ENCODE measurements at regions not wholly inside any gene's neighbourhood (a gene's known extent, or its start where the extent isn't known, plus 50 kb on each side); places are given as distances from the start of the nearest gene placed in this dataset.
"Not testable (repeated sequence)": the region's sequence is repeated elsewhere in the genome, so short reads cannot be mapped to it uniquely, and the experiment has no call there.

DNA sequence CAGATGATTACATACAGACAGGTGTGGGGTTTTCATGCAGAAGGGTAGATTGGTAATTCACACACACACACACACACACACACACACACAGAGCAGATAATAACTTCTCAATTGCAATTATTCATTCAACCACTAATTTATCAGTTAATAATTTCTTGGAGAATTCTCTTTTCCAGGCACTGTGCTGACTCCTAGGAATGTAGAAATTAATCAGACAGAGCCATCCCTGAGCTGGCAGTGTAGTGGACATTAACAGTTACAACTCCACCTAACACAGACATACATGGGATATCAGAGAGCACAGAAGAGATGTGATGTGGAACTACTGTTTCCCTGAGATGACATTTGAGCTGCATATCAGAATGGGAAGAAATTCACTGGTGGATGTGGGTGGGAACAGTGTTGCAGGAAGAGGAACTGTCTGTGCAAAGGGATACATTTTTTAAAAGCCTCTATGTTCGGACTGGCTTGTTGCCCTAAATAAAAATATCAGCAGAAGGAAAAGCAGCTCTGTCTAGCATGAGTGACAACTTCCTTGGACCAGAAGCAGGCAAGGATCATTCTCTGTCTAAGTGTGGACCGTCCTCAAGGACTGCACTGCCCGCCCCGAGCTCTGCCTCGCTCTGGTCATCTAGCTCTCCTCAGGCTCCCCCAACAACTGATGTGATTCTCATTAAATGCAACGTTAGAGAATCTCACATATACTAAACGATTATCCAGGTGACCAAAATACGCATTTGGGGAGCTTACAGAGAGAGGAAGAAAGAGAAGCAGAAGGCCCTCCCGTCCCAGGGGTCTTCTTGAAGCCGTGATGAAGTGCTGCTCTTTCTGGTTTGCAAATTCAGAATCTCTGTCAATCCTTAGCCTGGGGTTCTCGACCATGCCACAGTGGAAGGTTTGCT is 173.4 kb upstream of the TRIB2 start:
- DNase-seq (ENCODE audit: low read depth), result no peak

DNA sequence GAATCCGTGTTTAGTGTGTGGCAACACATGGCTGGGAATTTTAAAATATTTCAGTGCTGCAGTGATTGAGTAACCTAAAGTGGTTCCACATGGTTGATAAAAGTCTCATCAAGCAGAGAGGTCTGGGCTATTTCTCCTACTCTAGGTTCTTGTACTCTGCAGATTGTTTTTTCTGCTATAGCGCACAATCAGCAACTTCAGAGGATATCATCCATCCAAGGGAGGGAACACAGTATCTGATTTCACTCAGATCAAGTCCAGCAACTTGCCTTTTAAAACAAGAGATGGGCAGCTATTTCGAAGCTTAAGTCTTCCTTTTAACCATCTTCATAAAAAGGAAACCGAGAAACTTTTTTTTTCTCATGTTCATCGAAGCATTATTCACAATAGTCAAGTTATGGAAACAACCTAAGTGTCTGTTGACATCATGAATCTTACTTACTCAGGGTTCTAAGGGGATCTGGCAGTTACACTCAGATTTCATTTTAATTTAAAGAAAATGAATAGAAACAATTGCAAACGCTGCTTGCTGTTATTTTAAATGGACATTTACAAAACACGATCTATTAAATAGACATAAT is 172.7 kb upstream of the TRIB2 start:
- no peak for DNase-seq (ENCODE audit: low read depth)

DNA sequence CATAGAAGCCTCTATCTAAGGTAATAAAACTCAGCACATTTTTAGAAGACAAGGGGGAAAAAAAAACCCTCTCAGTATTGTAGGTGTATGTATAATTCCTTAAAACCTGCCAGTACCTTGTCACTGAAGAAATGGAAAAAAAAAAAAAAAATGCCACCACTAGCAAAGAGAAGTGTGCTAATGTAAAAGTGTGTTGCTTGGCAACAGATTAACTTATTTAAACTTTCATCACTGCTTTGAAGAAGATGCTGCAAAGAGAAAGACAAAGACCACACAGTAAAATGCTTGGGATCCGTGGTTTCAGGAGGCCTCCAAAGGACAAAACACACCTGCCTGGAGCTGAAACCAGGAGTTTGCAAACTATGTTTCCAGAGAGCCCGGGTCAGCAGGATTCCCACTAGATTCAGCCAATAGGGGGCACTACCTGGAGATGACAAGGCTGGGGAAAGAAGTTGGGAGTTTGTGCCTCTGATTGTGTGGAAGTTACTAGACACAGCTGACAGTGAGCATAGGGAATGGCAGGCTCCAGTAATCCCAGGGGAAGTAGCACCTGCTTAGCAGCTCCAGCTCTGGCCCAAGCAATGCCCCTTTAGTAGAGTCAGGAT is 169.1 kb upstream of the TRIB2 start:
- no peak for DNase-seq (ENCODE audit: low read depth)

DNA sequence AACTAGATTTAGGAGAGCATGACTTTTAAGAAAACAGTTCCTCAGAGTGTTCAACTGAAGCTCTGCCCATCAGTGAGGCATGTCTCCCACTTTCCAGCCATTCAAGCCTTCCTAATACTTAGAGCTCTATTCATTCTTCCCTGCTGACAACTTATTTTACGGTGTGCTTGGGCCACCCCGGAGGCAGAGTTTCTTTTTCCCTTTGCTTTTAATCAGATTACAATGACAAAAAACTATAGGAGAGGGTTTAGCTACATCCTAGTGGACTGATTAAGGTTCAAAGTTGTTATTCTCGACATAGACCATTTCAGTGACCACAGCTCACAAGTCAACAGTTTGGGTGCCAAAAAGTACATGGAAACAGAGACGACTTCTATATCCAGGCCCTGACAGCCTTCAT is 167.8 kb upstream of the TRIB2 start:
- DNase-seq (ENCODE audit: low read depth), result no peak

DNA sequence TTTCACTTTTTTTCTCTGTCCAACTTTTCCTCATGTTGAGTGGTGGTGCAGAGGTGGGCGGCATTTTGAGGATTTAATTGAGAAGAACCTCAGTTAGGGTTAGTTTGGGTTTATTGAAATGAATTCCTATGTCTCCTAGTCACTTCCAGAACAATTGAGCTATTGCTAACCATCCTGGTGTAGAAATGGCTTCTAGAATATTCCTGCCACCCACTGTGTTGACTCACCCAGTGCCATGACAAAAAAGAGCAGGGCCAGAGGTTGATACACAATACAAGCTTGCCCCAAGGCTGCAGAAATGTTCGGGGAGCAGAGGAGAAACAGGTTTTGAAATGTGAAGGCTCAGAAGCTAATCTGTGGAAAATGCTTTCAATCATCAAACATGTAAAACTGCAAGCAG is 167.1 kb upstream of the TRIB2 start:
- no peak for DNase-seq (ENCODE audit: low read depth)

DNA sequence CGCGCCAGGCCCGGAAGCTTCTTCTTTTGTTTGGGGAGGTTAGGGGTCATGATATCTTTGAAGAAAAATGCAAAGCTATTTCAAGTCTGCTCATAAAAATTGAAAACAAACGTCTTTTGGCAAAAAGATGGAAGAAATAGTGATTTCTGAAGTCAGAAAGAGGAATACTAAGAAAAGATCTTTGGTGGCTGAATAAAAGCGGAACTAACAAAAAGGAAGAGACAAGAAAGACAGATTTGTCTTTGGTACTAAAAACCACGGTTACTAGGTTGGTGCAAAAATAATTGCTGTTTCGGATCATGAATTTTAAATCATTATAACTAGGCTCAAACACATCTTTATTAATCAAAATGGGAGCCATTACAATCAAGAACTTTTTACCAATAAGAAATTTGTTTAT is 164.6 kb upstream of the TRIB2 start:
- no peak for DNase-seq (ENCODE audit: low read depth)

DNA sequence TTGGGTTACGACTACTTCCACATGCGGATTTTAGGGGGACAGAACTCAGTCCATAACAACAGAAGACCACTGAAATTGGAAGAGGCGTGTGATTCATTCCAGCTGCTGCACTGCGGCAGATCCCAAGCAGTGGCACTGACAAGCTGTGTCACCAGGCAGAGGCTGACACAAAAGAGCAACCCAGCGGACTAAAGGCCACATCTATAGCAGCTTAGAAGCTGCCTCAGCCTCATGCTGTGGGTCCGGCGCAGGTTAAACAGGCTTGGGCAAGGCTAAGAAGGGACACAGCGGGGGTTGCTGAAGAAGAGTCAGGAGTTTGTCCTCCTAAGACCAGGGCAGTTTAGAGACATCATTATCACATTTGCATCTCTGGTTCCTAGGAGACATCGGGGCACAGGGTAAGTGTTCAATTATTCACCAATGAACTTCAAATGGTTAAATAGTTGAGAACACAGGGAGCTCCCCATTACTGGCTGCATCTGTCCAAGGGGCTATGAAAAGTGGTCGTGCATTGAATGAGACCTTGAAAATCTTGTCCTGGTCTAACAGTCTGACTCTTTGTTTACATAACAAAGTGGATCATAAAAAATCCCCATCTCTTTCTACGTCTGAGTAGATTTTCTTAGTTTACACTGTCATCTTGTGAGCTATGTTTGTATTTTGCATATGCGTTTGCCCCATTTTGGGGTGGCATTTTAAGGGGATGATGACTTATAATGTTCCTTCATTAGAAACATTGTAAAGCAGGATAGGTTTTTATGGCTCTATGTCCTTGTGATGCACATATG is 162.3 kb upstream of the TRIB2 start:
- DNase-seq (ENCODE audit: low read depth), result no peak

DNA sequence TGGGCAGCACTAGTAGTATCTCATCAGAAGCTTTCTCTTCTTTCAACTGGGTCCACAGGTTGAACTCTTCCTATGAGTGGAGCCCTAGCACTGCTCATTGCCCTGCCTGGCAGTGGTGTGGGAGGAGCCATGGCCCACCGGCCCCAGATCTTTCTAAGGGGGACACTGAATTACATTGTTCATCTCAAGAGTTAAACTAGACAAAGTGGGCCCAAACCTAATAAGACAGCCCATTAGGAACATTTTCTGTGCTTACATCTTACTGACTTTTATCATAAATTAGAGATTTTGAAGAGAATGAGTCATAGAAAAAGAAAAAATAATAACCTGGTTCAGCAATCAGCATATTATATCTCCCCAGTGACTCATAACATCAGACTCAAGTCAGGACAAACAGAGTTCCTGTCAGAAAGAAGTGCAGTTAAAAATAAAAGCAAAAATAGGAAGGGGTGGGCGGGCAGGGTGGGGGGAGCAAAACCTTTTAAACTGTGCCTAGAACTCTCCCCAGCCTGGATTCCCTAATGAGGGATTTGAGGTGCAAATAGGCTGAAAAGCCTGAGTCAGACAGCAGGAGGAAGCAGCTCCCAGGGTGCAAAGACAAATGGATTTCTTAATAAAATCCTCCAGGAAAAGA is 161.6 kb upstream of the TRIB2 start:
- DNase-seq (ENCODE audit: low read depth), result no peak

DNA sequence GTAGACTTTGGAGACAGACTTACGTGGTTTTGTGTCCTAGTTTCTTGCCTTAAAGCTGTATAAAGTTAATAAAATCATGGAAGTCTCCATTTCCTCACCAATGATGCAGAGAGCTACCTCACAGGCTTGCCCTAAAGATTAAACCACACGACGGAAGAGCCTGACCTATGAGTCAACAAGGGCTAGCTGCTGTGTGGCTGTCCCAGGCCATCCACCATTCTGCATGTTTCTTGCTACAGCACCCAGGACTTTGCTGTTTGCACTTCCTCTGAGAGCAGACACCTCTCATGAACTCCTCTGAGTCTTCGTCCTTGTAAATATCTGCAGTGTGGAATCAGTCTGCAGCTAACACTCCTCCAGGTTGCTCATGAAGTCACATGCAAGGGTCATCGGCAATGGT is 160.0 kb upstream of the TRIB2 start:
- no peak for DNase-seq (ENCODE audit: low read depth)

DNA sequence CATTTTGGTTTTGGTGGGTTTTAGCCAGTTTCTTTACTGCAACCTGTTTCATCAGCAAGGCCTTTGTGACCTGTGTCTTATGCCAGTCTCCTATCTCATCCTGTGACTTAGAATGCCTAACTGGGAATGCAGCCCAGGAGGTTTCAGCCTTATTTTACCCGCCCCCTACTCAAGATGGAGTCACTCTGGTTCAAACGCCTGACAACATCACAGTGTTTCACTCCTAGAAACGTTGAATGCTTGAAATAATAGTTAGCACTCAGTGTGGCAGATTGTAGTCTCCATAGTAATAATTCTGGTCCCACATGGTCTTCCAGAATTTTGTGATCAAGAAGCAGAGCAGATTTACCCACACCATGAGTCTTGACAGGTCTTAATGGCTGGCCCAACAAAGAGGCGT is 159.0 kb upstream of the TRIB2 start:
- no peak for DNase-seq (ENCODE audit: low read depth)

DNA sequence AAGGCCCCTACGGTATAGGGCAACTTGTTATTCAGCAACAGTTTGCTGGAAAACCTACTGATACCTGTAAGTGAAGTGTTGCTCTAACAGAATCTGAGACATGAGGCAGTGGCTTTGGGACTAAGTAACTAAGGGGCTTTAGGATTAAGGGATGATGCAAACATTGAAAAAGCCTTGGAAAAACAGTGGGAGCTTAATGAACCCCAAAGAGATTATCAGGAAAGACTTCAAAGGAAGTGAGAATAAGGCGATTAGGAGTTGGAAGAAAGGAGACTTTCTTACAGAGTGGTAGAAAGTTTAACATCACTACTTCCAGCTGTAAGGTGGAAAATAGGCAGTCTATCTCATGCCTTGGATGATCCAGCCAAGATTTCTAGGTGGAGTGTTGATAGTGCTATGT is 158.2 kb upstream of the TRIB2 start:
- DNase-seq (ENCODE audit: low read depth), result no peak

DNA sequence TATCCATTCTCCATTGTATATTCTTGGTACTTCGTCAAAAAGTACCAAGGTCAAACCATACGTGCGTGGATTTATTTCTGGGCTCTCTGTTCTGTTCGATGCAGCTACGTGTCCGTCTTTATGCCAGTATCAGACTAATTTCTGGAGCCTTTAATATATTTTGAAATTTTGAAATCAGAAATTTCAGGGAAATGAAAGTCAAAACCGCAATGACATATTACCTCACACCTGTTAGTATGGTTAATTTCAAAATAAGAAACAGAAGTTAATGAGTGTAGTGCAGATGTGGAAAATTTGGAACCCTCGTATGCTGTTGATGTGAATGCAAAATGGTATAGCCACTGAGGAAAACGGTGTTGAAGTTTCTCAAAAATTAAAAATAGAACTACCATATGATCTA is 156.1 kb upstream of the TRIB2 start:
- no peak for DNase-seq (ENCODE audit: low read depth)

DNA sequence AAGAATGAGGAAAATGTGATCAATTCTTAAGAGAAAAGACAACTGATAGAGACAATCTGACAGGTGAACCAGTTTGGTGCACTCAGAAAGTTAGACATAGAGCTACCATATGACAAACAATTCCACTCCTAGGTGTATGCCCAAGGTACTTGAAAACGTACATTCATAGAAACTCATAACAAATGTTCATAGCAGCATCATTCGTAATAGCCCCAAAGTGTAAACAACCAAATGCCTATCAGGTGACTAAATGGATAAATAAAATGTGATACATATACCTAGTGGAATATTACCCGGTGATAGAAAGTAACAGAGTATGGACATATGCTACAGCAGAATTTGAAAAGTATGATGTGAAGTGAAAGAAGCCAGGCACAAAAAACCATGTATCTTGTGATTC is 149.3 kb upstream of the TRIB2 start:
- DNase-seq (ENCODE audit: low read depth), result no peak

DNA sequence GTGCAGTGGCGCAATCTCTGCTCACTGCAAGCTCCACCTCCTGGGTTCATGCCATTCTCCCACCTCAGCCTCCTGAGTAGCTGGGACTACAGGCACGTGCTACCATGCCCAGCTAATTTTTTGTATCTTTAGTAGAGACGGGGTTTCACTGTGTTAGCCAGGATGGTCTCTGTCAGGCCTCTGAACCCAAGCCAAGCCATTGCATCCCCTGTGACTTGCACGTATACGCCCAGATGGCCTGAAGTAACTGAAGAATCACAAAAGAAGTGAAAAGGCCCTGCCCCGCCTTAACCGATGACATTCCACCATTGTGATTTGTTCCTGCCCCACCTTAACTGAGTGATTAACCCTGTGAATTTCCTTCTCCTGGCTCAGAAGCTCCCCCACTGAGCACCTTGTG is 147.2 kb upstream of the TRIB2 start:
- not testable (repeated sequence) for DNase-seq (ENCODE audit: low read depth)

DNA sequence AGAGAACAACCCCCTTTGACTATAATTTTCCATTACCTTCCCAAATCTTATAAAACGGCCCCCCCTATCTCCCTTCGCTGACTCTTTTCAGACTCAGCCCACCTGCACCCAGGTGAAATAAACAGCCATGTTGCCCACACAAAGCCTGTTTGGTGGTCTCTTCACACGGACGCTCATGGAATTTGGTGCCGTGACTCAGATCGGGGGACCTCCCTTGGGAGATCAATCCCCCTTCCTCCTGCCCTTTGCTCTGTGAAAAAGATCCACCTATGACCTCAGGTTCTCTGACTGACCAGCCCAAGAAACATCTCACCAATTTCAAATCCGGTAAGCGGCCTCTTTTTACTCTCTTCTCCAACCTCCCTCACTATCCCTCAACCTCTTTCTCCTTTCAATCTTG is 146.8 kb upstream of the TRIB2 start:
- DNase-seq (ENCODE audit: low read depth), result not testable (repeated sequence)

DNA sequence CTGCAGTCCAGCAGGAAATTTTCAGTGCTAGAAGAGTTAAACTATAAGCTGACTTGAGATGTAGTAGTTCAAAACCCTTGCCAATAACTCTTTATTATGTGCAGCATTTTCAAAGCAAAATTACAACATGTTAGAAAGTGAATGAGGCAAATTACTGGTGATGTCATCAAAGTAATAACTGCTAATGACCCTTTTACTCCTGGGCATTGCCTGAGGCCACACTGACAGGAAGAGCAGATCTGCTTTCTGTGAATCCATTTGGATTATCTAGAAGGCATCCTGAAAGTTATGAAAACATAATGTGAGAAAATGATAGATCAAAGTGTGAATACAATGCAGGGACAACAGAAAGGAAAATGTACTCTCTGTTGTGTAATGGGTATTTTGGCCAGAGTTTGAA is 139.6 kb upstream of the TRIB2 start:
- DNase-seq (ENCODE audit: low read depth), result no peak

DNA sequence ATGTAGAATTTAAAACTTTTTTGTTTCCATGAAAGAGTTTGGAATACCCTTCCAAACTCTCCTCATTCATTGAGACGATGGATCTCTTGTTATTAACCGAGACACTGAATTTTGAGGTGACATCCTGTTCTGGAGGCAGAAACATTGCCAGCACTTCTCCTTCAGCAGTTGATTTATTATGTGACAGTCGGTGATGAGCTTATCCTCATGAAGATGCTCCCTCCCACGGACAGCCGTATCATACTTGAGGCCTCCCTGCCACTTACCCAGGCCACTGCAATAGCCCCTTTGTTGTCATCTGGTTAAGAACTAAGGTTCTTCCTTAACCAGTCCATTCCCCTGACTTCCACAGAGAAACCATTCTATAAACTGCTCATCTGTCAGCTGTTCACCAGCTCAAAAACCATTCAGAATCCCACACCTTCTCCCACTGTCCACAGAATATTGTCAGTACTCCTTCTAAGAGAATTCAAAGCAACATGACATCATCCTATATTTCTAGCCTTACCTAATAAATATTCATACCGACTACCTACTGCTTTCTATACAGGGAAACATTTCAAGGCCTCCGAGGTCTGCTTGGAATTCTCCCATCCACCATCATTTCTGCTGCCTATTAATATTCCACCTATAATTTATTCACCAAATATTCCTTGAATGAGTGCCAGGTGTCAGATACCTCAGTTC is 139.0 kb upstream of the TRIB2 start:
- no peak for DNase-seq (ENCODE audit: low read depth)

DNA sequence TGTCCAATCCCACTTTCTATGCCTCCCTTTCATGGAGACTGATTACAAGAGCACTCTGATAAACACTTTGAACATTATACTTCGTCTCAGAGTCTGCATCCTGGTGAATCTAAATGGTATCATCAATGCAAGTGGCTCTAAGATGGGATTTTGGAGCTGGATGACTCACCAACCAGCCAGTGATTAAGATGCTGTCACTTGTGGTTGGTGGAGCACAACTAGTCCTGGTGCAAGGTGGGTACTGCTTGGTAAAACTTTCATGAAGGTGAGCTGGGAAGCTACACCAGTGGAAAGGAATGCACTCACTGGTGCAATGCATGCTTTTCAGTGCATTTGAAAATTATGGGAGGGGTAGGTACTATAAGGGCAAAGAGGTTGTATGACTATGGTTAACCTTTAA is 137.7 kb upstream of the TRIB2 start:
- DNase-seq (ENCODE audit: low read depth), result no peak

DNA sequence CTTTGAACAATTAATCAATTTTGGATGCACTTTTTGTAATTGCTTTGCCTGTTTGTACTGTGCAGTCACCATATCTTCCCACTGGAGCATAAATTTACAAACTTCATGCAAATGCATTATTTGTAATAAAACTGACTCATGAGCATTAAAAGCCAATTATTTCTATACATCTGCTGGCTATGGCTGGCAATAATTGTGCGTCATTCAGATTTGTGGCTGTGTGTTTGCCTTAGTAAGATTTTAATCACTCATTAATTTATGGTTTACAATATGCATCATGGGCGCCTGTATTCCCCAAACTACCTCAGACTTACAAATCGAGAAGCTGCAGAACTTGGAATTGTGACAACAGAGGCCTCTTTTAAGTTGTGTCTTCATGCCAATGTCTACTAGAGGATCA is 132.4 kb upstream of the TRIB2 start:
- DNase-seq (ENCODE audit: low read depth), result no peak

DNA sequence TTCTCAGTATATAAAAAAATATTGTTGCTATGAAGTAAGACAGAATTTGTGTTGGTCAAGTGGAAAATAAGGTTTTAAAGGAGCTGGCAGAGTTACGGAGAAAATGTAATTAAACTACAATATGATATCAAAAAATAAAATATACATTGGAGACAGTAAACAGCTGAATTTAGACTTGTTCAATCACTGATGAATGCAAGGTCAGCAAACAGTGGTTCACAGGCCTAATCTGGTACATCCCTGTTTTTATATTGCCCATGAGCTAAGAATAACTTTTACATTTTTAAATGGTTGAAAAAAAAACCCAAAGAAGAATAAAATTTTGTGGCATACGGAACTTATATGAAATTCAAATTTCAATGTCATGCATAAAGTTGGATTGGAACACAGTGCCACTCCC is 131.0 kb upstream of the TRIB2 start:
- no peak for DNase-seq (ENCODE audit: low read depth)

DNA sequence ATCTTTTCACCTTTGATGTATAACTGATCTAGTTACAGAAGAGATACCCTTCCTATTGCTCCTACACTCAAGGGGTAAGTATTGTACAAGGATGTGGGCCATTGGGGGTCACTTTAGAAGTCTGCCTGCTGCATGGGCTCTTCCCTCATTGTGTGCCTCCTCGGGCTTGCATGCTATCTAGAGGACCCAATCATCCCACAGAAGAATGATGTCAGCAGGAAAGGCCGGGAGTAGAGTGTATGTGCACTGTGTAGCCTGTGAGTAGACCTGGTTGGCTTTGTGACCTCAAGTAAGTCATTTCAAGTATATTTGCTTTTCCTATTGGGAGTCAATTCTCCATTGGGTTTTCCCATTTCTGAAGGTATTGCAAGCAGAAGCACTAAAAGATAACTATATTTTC is 129.5 kb upstream of the TRIB2 start:
- DNase-seq (ENCODE audit: low read depth), result no peak
